Keratinocyte (primary cell): ENCODE measurements at regions not wholly inside any gene's neighbourhood (a gene's known extent, or its start where the extent isn't known, plus 50 kb on each side); places are given as distances from the start of the nearest gene placed in this dataset.

Experiments used
- EZH2 ChIP-seq: IDR thresholded peaks from one replicate; pipeline ENCODE4 v1.6.1; 2012; ENCODE audit warnings: inconsistent platforms, mild to moderate bottlenecking, low read length, moderate library complexity
- TF ChIP-seq, protein P1 (sequence below), 3 experiments: IDR thresholded peaks in 1 of 3; conservative IDR thresholded peaks in 1 of 3; optimal IDR thresholded peaks in 1 of 3; 2 replicates in 2 of 3; 3 replicates in 1 of 3; pipeline versions ENCODE3 to v1.5.1; 2011; ENCODE audit warnings: low read length in 3 of 3, mild to moderate bottlenecking in 3 of 3, moderate library complexity in 2 of 3, control low read depth in 1 of 3, inconsistent platforms in 1 of 3; ENCODE audit not compliant: insufficient read depth in 2 of 3; ENCODE audit errors: extremely low read depth in 1 of 3

DNA sequence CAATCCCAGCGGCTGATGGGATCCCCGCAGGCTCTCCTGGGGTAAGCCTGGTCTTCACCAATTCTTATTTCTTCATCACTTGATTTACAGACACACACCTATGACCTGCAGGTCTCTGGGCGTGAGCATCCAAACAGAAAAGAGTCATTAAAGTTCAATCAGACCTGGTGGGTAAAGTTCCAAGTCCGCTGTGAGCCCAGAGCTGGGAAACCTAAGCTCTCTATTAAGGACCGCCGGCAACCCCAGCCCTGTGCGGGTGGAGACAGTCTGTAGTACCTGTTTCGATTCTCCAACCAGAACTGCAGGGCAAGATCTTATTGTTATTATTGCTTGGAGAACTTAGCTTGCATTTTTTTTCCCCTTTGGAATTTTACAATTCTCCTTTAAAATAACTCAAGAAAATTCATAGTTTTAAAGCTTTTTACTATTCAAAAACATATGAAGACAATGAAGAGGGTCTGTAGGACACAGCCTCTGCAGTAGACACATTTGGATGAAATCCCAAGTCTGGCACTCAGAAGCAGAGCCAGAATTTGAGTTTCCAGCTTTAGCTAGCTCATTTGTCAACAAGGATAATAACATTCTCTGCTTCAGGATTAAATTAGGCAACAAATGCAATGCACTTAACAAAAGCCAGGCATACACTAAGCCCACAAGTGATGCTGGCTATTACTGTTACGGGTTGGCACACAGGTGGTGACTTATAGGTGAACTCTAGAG lies 376.4 kb downstream of the INSIG2 start:
- TF ChIP-seq, protein P1, sequence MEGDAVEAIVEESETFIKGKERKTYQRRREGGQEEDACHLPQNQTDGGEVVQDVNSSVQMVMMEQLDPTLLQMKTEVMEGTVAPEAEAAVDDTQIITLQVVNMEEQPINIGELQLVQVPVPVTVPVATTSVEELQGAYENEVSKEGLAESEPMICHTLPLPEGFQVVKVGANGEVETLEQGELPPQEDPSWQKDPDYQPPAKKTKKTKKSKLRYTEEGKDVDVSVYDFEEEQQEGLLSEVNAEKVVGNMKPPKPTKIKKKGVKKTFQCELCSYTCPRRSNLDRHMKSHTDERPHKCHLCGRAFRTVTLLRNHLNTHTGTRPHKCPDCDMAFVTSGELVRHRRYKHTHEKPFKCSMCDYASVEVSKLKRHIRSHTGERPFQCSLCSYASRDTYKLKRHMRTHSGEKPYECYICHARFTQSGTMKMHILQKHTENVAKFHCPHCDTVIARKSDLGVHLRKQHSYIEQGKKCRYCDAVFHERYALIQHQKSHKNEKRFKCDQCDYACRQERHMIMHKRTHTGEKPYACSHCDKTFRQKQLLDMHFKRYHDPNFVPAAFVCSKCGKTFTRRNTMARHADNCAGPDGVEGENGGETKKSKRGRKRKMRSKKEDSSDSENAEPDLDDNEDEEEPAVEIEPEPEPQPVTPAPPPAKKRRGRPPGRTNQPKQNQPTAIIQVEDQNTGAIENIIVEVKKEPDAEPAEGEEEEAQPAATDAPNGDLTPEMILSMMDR (optimal IDR thresholded peaks at IDR 0.05 in 1 of 3, IDR thresholded peaks at IDR 0.05 in 1 of 3, conservative IDR thresholded peaks at IDR 0.05 in 1 of 3; ENCODE audit: extremely low read depth in 1 of 3, insufficient read depth in 2 of 3, low read length in 3 of 3): no peak
- no peak for TF ChIP-seq EZH2
